Right cardiac atrium (tissue), 5 donors: ENCODE measurements at regions not wholly inside any gene's neighbourhood (a gene's known extent, or its start where the extent isn't known, plus 50 kb on each side); places are given as distances from the start of the nearest gene placed in this dataset.

ENCODE experiments used
- ATAC-seq, 2 donors: fragments of 200-7000 bp; cut with Tn5 transposase; one replicate each; pipeline versions ENCODE4 v1.8.0 to v1.9.1; 2020; ENCODE audit warnings: moderate library complexity in 2 of 2, mild to moderate bottlenecking in 1 of 2
- DNase-seq, 3 donors: peaks; one replicate each; pipeline ENCODE4 v3.0.0-alpha.2; 2020
- H3K27ac ChIP-seq: one replicate; pipeline ENCODE4 v1.5.1; 2013; ENCODE audit warnings: mild to moderate bottlenecking, low read length, control low read depth, moderate library complexity
- H3K27me3 ChIP-seq: one replicate; pipeline ENCODE4 v1.6.1; 2013; ENCODE audit not compliant: control insufficient read depth, insufficient read depth
- H3K4me1 ChIP-seq: one replicate; pipeline ENCODE4 v1.6.1; 2013; ENCODE audit warnings: low read length; ENCODE audit not compliant: control insufficient read depth, insufficient read depth
- H3K4me3 ChIP-seq: one replicate; pipeline ENCODE4 v1.5.1; 2013; ENCODE audit warnings: low read length, control low read depth
- H3K9me3 ChIP-seq: one replicate; pipeline ENCODE4 v1.6.1; 2013; ENCODE audit warnings: low read length; ENCODE audit not compliant: control insufficient read depth
- WGBS: extraction: QIAGEN DNeasy Blood & Tissue Kit; methylation state at CpG from one replicate; pipeline ENCODE4 v1.1.7; 2013; 5-methylcytosine and 5-hydroxymethylcytosine counted together
- intact Hi-C, 4 donors: fragments of 100-400 bp; cut with DNase I; formaldehyde crosslinking; loops; one replicate each; pipeline versions ENCODE4 v1.11.0 to v1.14.0; 2022 to 2023
- donor health status: healthy with polysubstance abuse.
- donor health status: DM: no; HTN: yes; CAD: no.
- donor health status: DM: no; HTN: no; CAD: no.
- donor health status: DM: no; HTN: yes; CAD: no; lungs with severe emphysema.
- donor health status: DM: yes; HTN: yes; CAD: no.

- H3K4me1 ChIP-seq: no peaks in the 10 kb centered on the region
- DNase-seq (no peak), ATAC-seq (no peak)
- intact Hi-C loops: no loop called here
- H3K27me3 ChIP-seq: no peaks in the 10 kb centered on the region
- peaks cover 2% of the 10 kb centered on the region for H3K9me3 ChIP-seq
- WGBS: 93% methylated on average over 2 of the region's 2 CpGs
- H3K4me3 ChIP-seq: no peak overlapping the region
- no peak overlapping the region for H3K27ac ChIP-seq
Measured at GRCh38 chr3:176579711-176580185, 617.5 kb downstream of the TBL1XR1 start.

GRCh38 chr3:176578316-176578715, 619.0 kb downstream of the TBL1XR1 start:
- ATAC-seq (no peak), DNase-seq (no peak)
- no peaks in the 10 kb centered on the region for H3K4me1 ChIP-seq
- no peak overlapping the region for H3K4me3 ChIP-seq
- peaks cover 2% of the 10 kb centered on the region for H3K9me3 ChIP-seq
- intact Hi-C loops: no loop called here
- no peak overlapping the region for H3K27ac ChIP-seq
- WGBS: 91% methylated on average over 3 of the region's 3 CpGs
- H3K27me3 ChIP-seq: no peaks in the 10 kb centered on the region

GRCh38 chr3:176577447-176577846, 619.8 kb downstream of the TBL1XR1 start:
- intact Hi-C loops: no loop called here
- H3K4me1 ChIP-seq: no peaks in the 10 kb centered on the region
- no peak for DNase-seq
- H3K27me3 ChIP-seq: no peaks in the 10 kb centered on the region
- 68% methylated on average over 5 of the region's 5 CpGs for WGBS
- H3K9me3 ChIP-seq: peaks cover 2% of the 10 kb centered on the region
- no peak overlapping the region for H3K4me3 ChIP-seq
- no peak overlapping the region for H3K27ac ChIP-seq
- ATAC-seq: no peak

DNA sequence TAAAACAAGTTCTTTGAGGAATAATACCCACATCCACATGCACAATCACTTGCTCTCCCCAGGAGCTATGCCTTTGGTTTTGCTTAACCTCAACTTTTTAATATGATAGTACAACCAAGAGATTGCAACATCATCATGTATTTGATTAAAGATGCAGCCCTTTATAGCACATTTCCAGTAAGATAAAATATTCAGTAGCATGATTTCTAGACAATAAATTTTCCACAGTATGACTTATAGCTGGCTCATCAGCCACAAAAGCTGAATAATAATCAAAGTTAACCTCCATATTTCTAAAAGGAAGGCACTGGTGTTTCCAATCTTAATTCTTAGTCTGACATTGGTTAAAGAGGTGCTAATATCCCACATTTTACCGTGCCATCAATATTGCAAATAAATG, 622.5 kb downstream of the TBL1XR1 start:
- intact Hi-C loops: no loop called here
- Histone ChIP-seq H3K27me3 (no peaks in the 10 kb centered on the region), H3K9me3 (no peaks in the 10 kb centered on the region), H3K4me1 (no peaks in the 10 kb centered on the region), H3K27ac (no peak overlapping the region), H3K4me3 (no peak overlapping the region)
- DNase-seq (no peak), ATAC-seq (no peak)
- 2% methylated on average over 1 of the region's 1 CpG for WGBS

DNA sequence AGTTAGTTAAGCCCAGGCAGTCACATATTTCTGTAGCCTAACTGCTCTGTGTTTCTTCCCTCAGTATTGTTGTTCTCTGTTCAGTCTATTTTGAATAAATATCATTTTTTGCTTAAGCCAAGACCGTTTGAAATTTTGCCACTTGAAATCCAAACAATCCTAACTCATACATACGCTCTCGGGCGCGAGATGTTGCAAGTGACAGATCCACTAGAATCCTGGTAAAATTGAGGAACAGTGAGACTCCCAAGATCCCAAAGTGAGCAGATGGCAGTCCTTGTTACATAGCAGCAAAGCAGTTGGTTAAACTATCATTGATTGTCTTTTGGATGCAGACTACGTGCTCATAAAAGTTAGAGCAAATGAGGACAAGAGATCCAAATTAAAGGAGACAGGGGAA, 625.4 kb downstream of the TBL1XR1 start:
- intact Hi-C loops: no loop called here
- Histone ChIP-seq H3K4me3 (no peak overlapping the region), H3K27ac (no peak overlapping the region), H3K27me3 (no peaks in the 10 kb centered on the region), H3K4me1 (no peaks in the 10 kb centered on the region), H3K9me3 (no peaks in the 10 kb centered on the region)
- 91% methylated on average over 6 of the region's 6 CpGs for WGBS
- DNase-seq (no peak), ATAC-seq (no peak)

GRCh38 chr3:176570992-176571391, 626.3 kb downstream of the TBL1XR1 start:
- no peaks in the 10 kb centered on the region for H3K27me3 ChIP-seq
- 76% methylated on average over 5 of the region's 5 CpGs for WGBS
- no peak for ATAC-seq

DNA sequence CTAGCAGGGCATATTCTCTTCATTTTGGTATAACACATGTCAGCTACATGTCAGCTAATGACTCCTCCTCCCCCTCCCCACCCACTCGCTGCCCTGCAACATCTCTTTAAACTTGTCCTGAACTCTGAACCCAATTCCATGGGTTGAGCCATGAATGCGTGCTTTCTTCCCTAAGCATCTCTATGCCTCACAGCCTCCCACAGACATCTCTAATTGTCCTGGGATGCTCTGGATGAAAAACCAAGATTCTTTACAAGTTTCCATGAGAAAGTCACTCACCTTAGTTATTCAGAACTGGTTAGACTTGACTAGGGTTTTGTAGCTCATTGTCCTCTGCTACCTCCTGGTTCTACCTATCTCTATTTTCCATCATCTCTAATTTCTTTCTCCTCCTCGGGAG, 629.1 kb downstream of the TBL1XR1 start:
- Histone ChIP-seq H3K4me1 (no peaks in the 10 kb centered on the region), H3K9me3 (no peaks in the 10 kb centered on the region), H3K4me3 (no peak overlapping the region), H3K27ac (no peak overlapping the region), H3K27me3 (no peaks in the 10 kb centered on the region)
- WGBS: 68% methylated on average over 3 of the region's 3 CpGs
- DNase-seq: no peak
- ATAC-seq: no peak
- intact Hi-C loops: no loop called here

More at GRCh38 chr3:176570992-176571391, 626.3 kb downstream of the TBL1XR1 start:
- Histone ChIP-seq H3K27ac (no peak overlapping the region), H3K4me3 (no peak overlapping the region), H3K9me3 (no peaks in the 10 kb centered on the region), H3K4me1 (no peaks in the 10 kb centered on the region)
- no peak for DNase-seq
- intact Hi-C loops: no loop called here

DNA sequence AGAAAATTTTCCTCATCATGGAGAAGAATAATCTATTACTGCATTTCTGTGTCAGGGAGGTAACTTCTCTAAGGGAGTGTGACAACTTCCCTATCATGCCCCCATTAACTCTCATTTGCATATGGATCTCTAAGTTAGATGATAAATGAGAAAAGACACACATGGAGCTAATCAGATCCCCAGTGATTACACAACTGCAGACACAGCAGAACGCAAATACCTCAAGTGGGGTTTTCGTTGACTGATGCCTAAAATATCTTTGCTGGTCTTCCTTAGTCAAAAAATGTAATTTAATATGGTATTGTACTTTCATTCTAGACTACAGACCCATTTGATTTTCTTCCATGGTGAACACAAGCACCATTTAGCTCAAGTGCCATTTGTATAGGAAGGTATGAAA, 630.5 kb downstream of the TBL1XR1 start:
- no peak for ATAC-seq
- Histone ChIP-seq H3K4me1 (no peaks in the 10 kb centered on the region), H3K27ac (no peak overlapping the region), H3K4me3 (no peak overlapping the region), H3K27me3 (no peaks in the 10 kb centered on the region), H3K9me3 (no peaks in the 10 kb centered on the region)
- no peak for DNase-seq
- 58% methylated on average over 2 of the region's 2 CpGs for WGBS
- intact Hi-C loops: no loop called here

GRCh38 chr3:176562331-176562730, 635.0 kb downstream of the TBL1XR1 start:
- Histone ChIP-seq H3K4me1 (no peaks in the 10 kb centered on the region), H3K4me3 (no peak overlapping the region), H3K27me3 (peaks cover 2% of the 10 kb centered on the region), H3K27ac (no peak overlapping the region), H3K9me3 (no peaks in the 10 kb centered on the region)
- WGBS: 95% methylated on average over 1 of the region's 1 CpG
- ATAC-seq (no peak), DNase-seq (no peak)
- intact Hi-C loops: no loop called here

DNA sequence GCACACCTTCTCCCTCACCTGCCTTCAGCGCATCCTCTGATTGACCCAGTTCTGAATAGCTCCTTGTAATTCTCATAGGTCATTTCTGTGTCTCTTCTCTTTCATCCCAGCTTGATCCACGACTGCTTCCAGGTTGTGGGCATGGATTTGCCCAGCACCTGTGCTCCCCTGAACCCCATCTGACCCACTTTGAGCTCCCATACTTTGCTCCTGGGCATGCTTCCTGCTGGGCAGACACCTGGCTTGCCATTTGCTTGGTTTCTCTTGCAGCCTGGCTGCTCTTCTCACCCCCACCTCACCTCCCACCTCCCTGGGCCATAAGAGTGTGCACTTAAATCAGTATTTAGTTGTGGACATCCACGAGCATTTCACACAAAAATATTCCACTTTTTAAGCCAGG, 635.5 kb downstream of the TBL1XR1 start:
- Histone ChIP-seq H3K4me3 (no peak overlapping the region), H3K9me3 (no peaks in the 10 kb centered on the region), H3K27me3 (peaks cover 2% of the 10 kb centered on the region), H3K4me1 (no peaks in the 10 kb centered on the region), H3K27ac (no peak overlapping the region)
- ATAC-seq (no peak), DNase-seq (no peak)
- 70% methylated on average over 3 of the region's 3 CpGs for WGBS
- intact Hi-C loops: no loop called here

DNA sequence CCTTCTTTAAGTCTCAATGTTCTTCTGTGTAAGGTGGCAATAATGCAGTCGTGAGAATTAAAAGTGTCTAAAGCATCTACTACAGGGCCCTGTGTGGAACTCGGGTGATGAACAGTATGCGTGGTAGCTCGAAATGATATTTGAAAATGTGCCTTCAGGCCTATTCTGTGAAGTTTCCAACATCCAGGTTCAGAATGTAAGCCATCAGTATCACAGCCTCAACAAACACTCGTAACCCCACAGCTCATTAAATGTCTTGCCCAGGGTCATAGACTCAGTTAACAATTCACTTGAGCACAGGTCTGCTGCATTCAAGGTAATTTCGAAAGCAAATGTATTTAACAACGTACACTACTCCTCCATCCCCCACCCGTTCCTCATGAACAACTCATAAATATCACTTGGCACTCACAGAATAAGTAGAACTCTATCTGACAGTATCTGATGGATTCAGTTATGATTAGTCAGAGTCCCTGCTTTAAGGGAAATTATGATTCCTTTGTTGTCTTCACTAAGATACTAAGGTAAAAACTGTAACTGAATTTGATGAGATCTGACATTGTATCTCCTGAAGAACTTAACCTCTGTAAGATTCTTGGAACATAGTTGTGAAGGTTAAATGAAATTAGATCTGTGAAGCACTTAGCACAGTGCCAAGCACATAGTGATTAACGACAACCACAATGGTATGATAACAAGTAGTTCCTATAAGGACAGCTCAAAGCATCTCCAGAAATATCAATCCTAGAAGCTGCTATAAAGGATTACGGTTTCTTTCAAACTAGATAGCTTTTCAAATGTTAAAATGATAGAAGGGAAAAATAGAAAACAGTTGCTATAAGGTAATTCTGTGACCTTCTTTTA, 642.3 kb downstream of the TBL1XR1 start:
- Histone ChIP-seq H3K27me3 (peaks cover 2% of the 10 kb centered on the region), H3K4me3 (no peak overlapping the region), H3K4me1 (no peaks in the 10 kb centered on the region), H3K9me3 (no peaks in the 10 kb centered on the region), H3K27ac (no peak overlapping the region)
- no peak for ATAC-seq
- no peak for DNase-seq
- WGBS: 71% methylated on average over 10 of the region's 10 CpGs
- intact Hi-C loops: no loop called here
